Germinal center (tissue), 1 donor: ENCODE measurements at regions not wholly inside any gene's neighbourhood (a gene's known extent, or its start where the extent isn't known, plus 50 kb on each side); places are given as distances from the start of the nearest gene placed in this dataset.

Experiments used
- DNase-seq: peaks from one replicate; pipeline ENCODE4 v3.0.0; 2012; ENCODE audit warnings: mixed read lengths, low spot score

GRCh38 chr5:175285261-175285660 lies 158.7 kb downstream of the DRD1 start:
- DNase-seq: no peak

GRCh38 chr5:175284806-175285205 lies 159.2 kb downstream of the DRD1 start:
- no peak for DNase-seq

- no peak for DNase-seq
Observed at GRCh38 chr5:175282611-175283225, 161.3 kb downstream of the DRD1 start.

- peak; percentile 7 for DNase-seq
Observed at GRCh38 chr5:175281714-175282113, 162.3 kb downstream of the DRD1 start.

GRCh38 chr5:175281257-175281656 lies 162.7 kb downstream of the DRD1 start:
- no peak for DNase-seq

- DNase-seq: no peak
Observed at GRCh38 chr5:175279506-175279905, 164.5 kb downstream of the DRD1 start.

GRCh38 chr5:175275748-175276147 lies 168.2 kb downstream of the DRD1 start:
- DNase-seq: no peak

GRCh38 chr5:175275097-175275496 lies 168.9 kb downstream of the DRD1 start:
- no peak for DNase-seq

GRCh38 chr5:175274171-175274570 lies 169.8 kb downstream of the DRD1 start:
- DNase-seq: no peak

- no peak for DNase-seq
Observed at GRCh38 chr5:175264406-175264805, 179.6 kb downstream of the DRD1 start.

GRCh38 chr5:175263776-175264175 lies 180.2 kb downstream of the DRD1 start:
- DNase-seq: no peak

GRCh38 chr5:175261526-175261925 lies 182.5 kb downstream of the DRD1 start:
- DNase-seq: no peak

- DNase-seq: no peak
Observed at GRCh38 chr5:175261037-175261436, 182.9 kb downstream of the DRD1 start.

GRCh38 chr5:175257847-175258194 lies 186.2 kb downstream of the DRD1 start:
- DNase-seq: no peak

GRCh38 chr5:175257128-175257846 lies 186.7 kb downstream of the DRD1 start:
- no peak for DNase-seq

GRCh38 chr5:175254155-175254554 lies 189.8 kb downstream of the DRD1 start:
- DNase-seq: no peak

- no peak for DNase-seq
Observed at GRCh38 chr5:175253597-175253996, 190.4 kb downstream of the DRD1 start.

GRCh38 chr5:175252234-175252805 lies 191.7 kb downstream of the DRD1 start:
- no peak for DNase-seq

- no peak for DNase-seq
Observed at GRCh38 chr5:175250426-175250825, 193.6 kb downstream of the DRD1 start.

- no peak for DNase-seq
Observed at GRCh38 chr5:175248416-175248905, 195.5 kb downstream of the DRD1 start.

GRCh38 chr5:175246889-175247520 lies 197.0 kb downstream of the DRD1 start:
- DNase-seq: no peak

GRCh38 chr5:175246242-175246888 lies 197.6 kb downstream of the DRD1 start:
- DNase-seq: no peak
